ENCODE measurements at regions not wholly inside any gene's neighbourhood (a gene's known extent, or its start where the extent isn't known, plus 50 kb on each side); places are given as distances from the start of the nearest gene placed in this dataset.

- no peak for DNase-seq
These were observed 97.0 kb upstream of the TRIM2 start for GRCh38 chr4:153107246-153107645.

GRCh38 chr4:153109296-153109849, 94.9 kb upstream of the TRIM2 start:
- DNase-seq: no peak

GRCh38 chr4:153110739-153111138, 93.5 kb upstream of the TRIM2 start:
- DNase-seq: no peak

- no peak for DNase-seq
These were observed 92.7 kb upstream of the TRIM2 start for GRCh38 chr4:153111426-153112040.

- no peak for DNase-seq
These were observed 92.2 kb upstream of the TRIM2 start for GRCh38 chr4:153112041-153112441.

GRCh38 chr4:153113061-153113837, 91.0 kb upstream of the TRIM2 start:
- no peak for DNase-seq

GRCh38 chr4:153113838-153114105, 90.5 kb upstream of the TRIM2 start:
- DNase-seq: no peak

- DNase-seq: no peak
These were observed 89.4 kb upstream of the TRIM2 start for GRCh38 chr4:153114771-153115321.

- DNase-seq: no peak
These were observed 88.6 kb upstream of the TRIM2 start for GRCh38 chr4:153115322-153116290.

- no peak for DNase-seq
These were observed 88.0 kb upstream of the TRIM2 start for GRCh38 chr4:153116291-153116680.

GRCh38 chr4:153116801-153117200, 87.4 kb upstream of the TRIM2 start:
- DNase-seq: no peak

- no peak for DNase-seq
These were observed 86.7 kb upstream of the TRIM2 start for GRCh38 chr4:153117554-153117953.

GRCh38 chr4:153119626-153120025, 84.6 kb upstream of the TRIM2 start:
- DNase-seq: no peak

- DNase-seq: no peak
These were observed 84.0 kb upstream of the TRIM2 start for GRCh38 chr4:153120235-153120634.

- DNase-seq: no peak
These were observed 81.4 kb upstream of the TRIM2 start for GRCh38 chr4:153122855-153123254.

GRCh38 chr4:153126137-153126536, 78.1 kb upstream of the TRIM2 start:
- DNase-seq: no peak

GRCh38 chr4:153127760-153128494, 76.3 kb upstream of the TRIM2 start:
- DNase-seq: peak; percentile 56

GRCh38 chr4:153131596-153131995, 72.6 kb upstream of the TRIM2 start:
- DNase-seq: no peak

- no peak for DNase-seq
These were observed 67.1 kb upstream of the TRIM2 start for GRCh38 chr4:153137159-153137558.

- no peak for DNase-seq
These were observed 66.3 kb upstream of the TRIM2 start for GRCh38 chr4:153137677-153138630.

- DNase-seq: no peak
These were observed 65.5 kb upstream of the TRIM2 start for GRCh38 chr4:153138736-153139135.
